ENCODE measurements at regions not wholly inside any gene's neighbourhood (a gene's known extent, or its start where the extent isn't known, plus 50 kb on each side); places are given as distances from the start of the nearest gene placed in this dataset.

- Histone ChIP-seq H2AK5ac (ENCODE audit: low read depth, low read length) (no peak overlapping the region), H2BK5ac (ENCODE audit: low read depth, low read length) (no peak overlapping the region), H3K4me2 (ENCODE audit: insufficient read depth in 1 of 2, low read depth in 2 of 2, low read length in 2 of 2) (no peak overlapping the region), H4K91ac (replicated peaks; ENCODE audit: insufficient read length, low read length) (no peak overlapping the region), H4K8ac (ENCODE audit: extremely low read depth, insufficient read depth, low read length) (no peak overlapping the region), H4K20me1 (replicated peaks in 1 of 2; ENCODE audit: control insufficient read depth in 1 of 2, insufficient read depth in 2 of 2, low read length in 2 of 2) (no peaks in the 10 kb centered on the region), H2BK15ac (ENCODE audit: low read length) (no peak overlapping the region), H3K23ac (ENCODE audit: insufficient read length) (no peak overlapping the region), H3K4me3 (ENCODE audit: extremely low read depth in 1 of 4, insufficient read depth in 2 of 4, low read depth in 3 of 4, low read length in 4 of 4) (no peak overlapping the region), H2BK20ac (ENCODE audit: low read length) (no peak overlapping the region), H3K56ac (replicated peaks; ENCODE audit: insufficient read length, low read depth, low read length) (no peak overlapping the region), H3K4ac (replicated peaks; ENCODE audit: insufficient read length, low read depth, low read length) (no peak overlapping the region), H3K4me1 (replicated peaks in 1 of 4; ENCODE audit: control insufficient read depth in 3 of 4, insufficient read depth in 4 of 4, low read length in 3 of 4) (no peaks in the 10 kb centered on the region; a peak in 2 of 7 replicates), H3K18ac (ENCODE audit: extremely low read depth, low read length) (no peak overlapping the region), H4K5ac (ENCODE audit: insufficient read length, low read depth, low read length) (no peak overlapping the region), H3K36me3 (ENCODE audit: control insufficient read depth in 2 of 4, insufficient read depth in 4 of 4, low read length in 3 of 4) (no peaks in the 10 kb centered on the region), H3K9ac (replicated peaks in 1 of 4; ENCODE audit: extremely low read depth in 1 of 4, low read depth in 3 of 4, low read length in 3 of 4) (no peak overlapping the region), H3K79me1 (ENCODE audit: low read depth, low read length) (no peaks in the 10 kb centered on the region), H3K27me3 (replicated peaks in 1 of 4; ENCODE audit: control insufficient read depth in 3 of 4, extremely low read depth in 1 of 4, insufficient read depth in 3 of 4, low read length in 3 of 4) (no peaks in the 10 kb centered on the region), H2BK12ac (ENCODE audit: low read depth, low read length) (no peak overlapping the region), H3K27ac (ENCODE audit: low read depth, low read length) (no peak overlapping the region), H3K79me2 (ENCODE audit: control insufficient read depth in 1 of 2, insufficient read depth in 2 of 2, low read length in 2 of 2) (no peaks in the 10 kb centered on the region), H3K9me3 (ENCODE audit: insufficient read depth in 2 of 2, low read depth in 1 of 2, low read length in 1 of 2) (peaks cover 2 to 22% of the 10 kb centered on the region in 2 experiments; a peak in 2 of 4 replicates), H2BK120ac (replicated peaks; ENCODE audit: low read depth, low read length) (no peak overlapping the region), H2AFZ (ENCODE audit: low read length) (no peak overlapping the region), H3K14ac (ENCODE audit: insufficient read length) (no peak overlapping the region), H3K23me2 (ENCODE audit: low read depth, low read length) (no peaks in the 10 kb centered on the region)
- TF ChIP-seq ATF3 (IDR thresholded peaks at IDR 0.05; ENCODE audit: insufficient read depth, low read depth, low read length) (no peak), SP1 (IDR thresholded peaks at IDR 0.05; ENCODE audit: low read depth, low read length) (no peak), MAX (IDR thresholded peaks at IDR 0.05) (no peak), SUZ12 (IDR thresholded peaks at IDR 0.05; ENCODE audit: low read length) (no peak), ATF2 (IDR thresholded peaks at IDR 0.05; ENCODE audit: low read length) (no peak), NRF1 (IDR thresholded peaks at IDR 0.05; ENCODE audit: low read depth, low read length) (no peak), JUN (IDR thresholded peaks at IDR 0.05; ENCODE audit: low read depth, low read length) (no peak), KDM1A (IDR thresholded peaks at IDR 0.05; ENCODE audit: borderline replicate concordance, low read length) (no peak), TAF1 (IDR thresholded peaks at IDR 0.05; ENCODE audit: low read depth, low read length) (no peak)
- no peak for DNase-seq (ENCODE audit: low read depth in 1 of 2, low spot score in 2 of 2)
- ChIA-PET POLR2A (ENCODE audit: partially characterized antibody) (interaction anchor here (1.2 kb wide), 2 partner anchors 19 to 34 kb away, joined by 3 read pairs; no protein-coding TSS in a partner anchor), CTCF (ENCODE audit: partially characterized antibody) (interaction anchor here (0.6 to 3.0 kb wide), 3 partner anchors 12 to 276 kb away, joined by 3 to 15 read pairs (median 3); no protein-coding TSS in a partner anchor)
- FAIRE-seq = no peak
- 89% methylated on average over 1 of the region's 1 CpG; no CpG with 5 or more reads in 1 of the 2 experiments for WGBS, 2 experiments (ENCODE audit: extremely low coverage in 1 of 2, insufficient coverage in 1 of 2, insufficient read length in 1 of 2, insufficient replicate concordance in 2 of 2, low coverage in 1 of 2, low lambda C conversion rate in 2 of 2, missing lambda C conversion rate in 1 of 2)
These were observed 404.2 kb downstream of the STK39 start for GRCh38 chr2:167843217-167843616.
